ENCODE measurements at regions not wholly inside any gene's neighbourhood (a gene's known extent, or its start where the extent isn't known, plus 50 kb on each side); places are given as distances from the start of the nearest gene placed in this dataset.

DNA sequence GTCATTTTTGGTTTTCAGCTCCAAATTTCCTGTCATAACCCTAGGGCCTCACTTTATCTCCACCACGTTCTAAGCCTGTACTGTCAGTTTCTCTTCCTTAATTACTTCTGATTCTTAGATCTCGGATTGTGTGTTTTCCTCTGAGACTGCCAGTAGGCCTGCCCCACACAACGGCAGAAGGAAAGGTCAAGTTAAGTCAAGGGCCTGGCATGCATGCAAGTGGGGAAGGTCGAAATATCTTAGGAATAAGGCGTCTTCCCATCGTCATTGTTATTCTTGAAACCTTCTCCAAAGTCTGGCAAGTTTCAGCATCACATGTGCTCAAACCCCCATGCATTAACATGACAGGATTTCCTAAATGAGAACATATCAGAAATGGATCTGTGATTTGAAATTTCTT lies 203.5 kb upstream of the TSHZ2 start:
- Histone ChIP-seq H3K27ac (no peak overlapping the region), H2AFZ (replicated peaks) (no peak overlapping the region), H3K79me2 (ENCODE audit: low read depth) (no peaks in the 10 kb centered on the region), H3K4me2 (no peak overlapping the region), H3F3A (ENCODE audit: low read depth) (no peaks in the 10 kb centered on the region), H3K9me3 (ENCODE audit: low read depth) (no peaks in the 10 kb centered on the region), H3K27me3 (no peaks in the 10 kb centered on the region), H3K4me3 (no peak overlapping the region), H4K20me1 (ENCODE audit: low read depth) (no peaks in the 10 kb centered on the region), H3K9ac (no peak overlapping the region), H3K36me3 (no peaks in the 10 kb centered on the region), H3K4me1 (no peaks in the 10 kb centered on the region)
- Mint-ChIP-seq H3K9me3 (no peaks in the 10 kb centered on the region), H3K36me3 (no peaks in the 10 kb centered on the region), H3K4me3 (no peak overlapping the region), H3K4me1 (no peaks in the 10 kb centered on the region), H3K27ac (no peak overlapping the region), H3K27me3 (ENCODE audit: insufficient read depth, low read depth) (no peaks in the 10 kb centered on the region)
- no peak for TF ChIP-seq CTCF (IDR thresholded peaks at IDR 0.05)
- TF ChIP-seq EZH2 (IDR thresholded peaks at IDR 0.05): no peak
- TF ChIP-seq EZH2phosphoT487 (IDR thresholded peaks at IDR 0.05): no peak
- DNase-seq (ENCODE audit: low spot score): no peak

GRCh38 chr20:52766645-52767435 lies 205.3 kb upstream of the TSHZ2 start:
- no peak for DNase-seq (ENCODE audit: low spot score)
- no peaks in the 10 kb centered on the region for H3K79me2 ChIP-seq (ENCODE audit: low read depth)
- Mint-ChIP-seq H3K4me1 (no peaks in the 10 kb centered on the region), H3K36me3 (no peaks in the 10 kb centered on the region), H3K4me3 (no peak overlapping the region), H3K27me3 (ENCODE audit: insufficient read depth, low read depth) (no peaks in the 10 kb centered on the region), H3K9me3 (no peaks in the 10 kb centered on the region), H3K27ac (no peak overlapping the region)
- H3K27me3 ChIP-seq: no peaks in the 10 kb centered on the region
- H3K4me2 ChIP-seq: no peak overlapping the region
- no peak overlapping the region for H3K4me3 ChIP-seq
- H4K20me1 ChIP-seq (ENCODE audit: low read depth): no peaks in the 10 kb centered on the region
- H3K27ac ChIP-seq: no peak overlapping the region
- no peak overlapping the region for H3K9ac ChIP-seq
- no peaks in the 10 kb centered on the region for H3K36me3 ChIP-seq
- TF ChIP-seq EZH2phosphoT487 (IDR thresholded peaks at IDR 0.05): no peak
- no peak overlapping the region for H2AFZ ChIP-seq (replicated peaks)
- H3K9me3 ChIP-seq (ENCODE audit: low read depth): no peaks in the 10 kb centered on the region
- H3F3A ChIP-seq (ENCODE audit: low read depth): no peaks in the 10 kb centered on the region
- H3K4me1 ChIP-seq: no peaks in the 10 kb centered on the region

DNA sequence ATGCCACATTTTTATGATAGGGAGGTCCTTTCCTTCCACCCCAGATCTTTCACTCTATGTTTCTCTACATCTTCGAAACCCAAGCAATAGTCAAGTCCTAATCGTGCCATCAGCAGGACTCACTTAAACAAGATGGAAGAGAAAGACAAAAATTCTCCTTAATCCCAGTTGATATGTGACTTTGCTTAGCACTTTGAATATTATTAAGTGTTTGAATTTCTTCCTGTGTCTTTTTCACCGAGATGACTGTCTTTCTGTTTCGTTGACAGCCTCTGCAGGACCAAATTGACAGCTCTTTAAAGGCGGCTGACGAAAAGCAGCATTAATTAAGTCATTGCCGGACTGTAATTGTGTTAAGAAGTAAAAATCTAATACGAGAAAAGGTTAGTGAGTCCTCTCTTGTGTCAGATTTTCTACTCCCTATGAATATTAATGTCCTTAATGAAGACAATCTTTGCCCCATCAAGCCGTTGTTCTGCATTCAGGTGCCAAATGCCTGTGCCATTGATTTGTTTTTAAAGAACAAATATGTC lies 208.8 kb upstream of the TSHZ2 start:
- Histone ChIP-seq H3K9ac (no peak overlapping the region), H3K27ac (no peak overlapping the region), H3F3A (ENCODE audit: low read depth) (no peaks in the 10 kb centered on the region), H2AFZ (replicated peaks) (no peak overlapping the region), H3K9me3 (ENCODE audit: low read depth) (no peaks in the 10 kb centered on the region), H3K4me1 (no peaks in the 10 kb centered on the region), H3K27me3 (no peaks in the 10 kb centered on the region), H4K20me1 (ENCODE audit: low read depth) (no peaks in the 10 kb centered on the region), H3K4me3 (no peak overlapping the region), H3K36me3 (no peaks in the 10 kb centered on the region), H3K4me2 (no peak overlapping the region), H3K79me2 (ENCODE audit: low read depth) (no peaks in the 10 kb centered on the region)
- H3K27ac Mint-ChIP-seq: no peak overlapping the region
- no peaks in the 10 kb centered on the region for H3K27me3 Mint-ChIP-seq (ENCODE audit: insufficient read depth, low read depth)
- no peak overlapping the region for H3K4me3 Mint-ChIP-seq
- no peaks in the 10 kb centered on the region for H3K9me3 Mint-ChIP-seq
- H3K36me3 Mint-ChIP-seq: no peaks in the 10 kb centered on the region
- TF ChIP-seq EZH2 (IDR thresholded peaks at IDR 0.05) (no peak), EZH2phosphoT487 (IDR thresholded peaks at IDR 0.05) (no peak), CTCF (IDR thresholded peaks at IDR 0.05) (no peak)
- DNase-seq (ENCODE audit: low spot score): no peak
- H3K4me1 Mint-ChIP-seq: no peaks in the 10 kb centered on the region

DNA sequence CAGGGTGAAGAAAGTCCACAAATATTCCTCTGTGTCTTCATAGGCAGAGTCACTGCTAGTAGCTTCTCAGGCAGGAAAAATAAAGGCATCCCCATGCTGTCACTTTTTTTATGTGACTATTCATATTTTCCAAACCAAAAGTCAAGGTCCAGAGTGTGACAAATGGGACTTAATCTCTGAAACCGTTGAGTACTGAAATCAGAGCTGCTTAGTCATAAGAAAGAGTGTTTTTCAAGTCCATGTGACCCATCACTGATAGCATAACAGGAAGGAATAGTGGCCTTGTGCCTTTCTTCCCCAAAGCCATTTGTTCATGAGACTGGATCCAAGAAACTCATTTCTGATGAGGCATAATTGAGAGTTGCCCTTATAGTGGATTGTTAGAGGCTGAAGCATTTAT lies 210.3 kb upstream of the TSHZ2 start:
- Histone ChIP-seq H3K27ac (no peak overlapping the region), H3K4me1 (no peaks in the 10 kb centered on the region), H3K79me2 (ENCODE audit: low read depth) (no peaks in the 10 kb centered on the region), H3F3A (ENCODE audit: low read depth) (no peaks in the 10 kb centered on the region), H3K36me3 (no peaks in the 10 kb centered on the region), H2AFZ (replicated peaks) (no peak overlapping the region), H3K27me3 (no peaks in the 10 kb centered on the region), H3K9me3 (ENCODE audit: low read depth) (no peaks in the 10 kb centered on the region), H3K4me3 (no peak overlapping the region), H3K9ac (no peak overlapping the region), H3K4me2 (no peak overlapping the region), H4K20me1 (ENCODE audit: low read depth) (no peaks in the 10 kb centered on the region)
- no peak for DNase-seq (ENCODE audit: low spot score)
- H3K27me3 Mint-ChIP-seq (ENCODE audit: insufficient read depth, low read depth): no peaks in the 10 kb centered on the region
- H3K9me3 Mint-ChIP-seq: no peaks in the 10 kb centered on the region
- no peak overlapping the region for H3K27ac Mint-ChIP-seq
- H3K4me1 Mint-ChIP-seq: no peaks in the 10 kb centered on the region
- no peaks in the 10 kb centered on the region for H3K36me3 Mint-ChIP-seq
- no peak overlapping the region for H3K4me3 Mint-ChIP-seq
- TF ChIP-seq EZH2phosphoT487 (IDR thresholded peaks at IDR 0.05): no peak
- no peak for TF ChIP-seq CTCF (IDR thresholded peaks at IDR 0.05)
- TF ChIP-seq EZH2 (IDR thresholded peaks at IDR 0.05): no peak
